MCF 10A (cell line): ENCODE measurements at regions not wholly inside any gene's neighbourhood (a gene's known extent, or its start where the extent isn't known, plus 50 kb on each side); places are given as distances from the start of the nearest gene placed in this dataset. TPM values are rescaled to one million over a fixed set of nuclear protein-coding genes. Genes with fewer than 3 reads are reported as not detected.

Experiments
- BruUV-seq: library from RNA; stranded (reverse); fragments of 400-500 nt; replicated peaks from 2 replicates; lab custom pipeline; 2021; lab: Mats Ljungman, UMichigan
- CTCF ChIA-PET: fragments of 300-600 bp; sonication (Branson Sonifier 250); formaldehyde crosslinking; extraction: SDS; loops from one replicate; lab custom pipeline; 2021; ENCODE audit warnings: antibody characterized with exemption, inconsistent platforms; lab: Yijun Ruan, JAX
- POLR2A ChIA-PET: fragments of 300-600, 350-650 bp; sonication (Branson Sonifier 250); formaldehyde crosslinking; extraction: SDS; loops from one replicate; lab custom pipeline; 2020; ENCODE audit warnings: antibody characterized with exemption, inconsistent platforms; lab: Yijun Ruan, JAX
- DNase-seq: peaks from one replicate; pipeline ENCODE4 v3.0.0-alpha.2; 2018; ENCODE audit not compliant: unreplicated experiment
- H3K27ac Mint-ChIP-seq: one replicate; pipeline ENCODE4 v1.8.0; 2022; ENCODE audit warnings: mild to moderate bottlenecking, low read depth, mixed read lengths; ENCODE audit not compliant: unreplicated experiment
- H3K27me3 Mint-ChIP-seq: one replicate; pipeline ENCODE4 v1.8.0; 2022; ENCODE audit warnings: mixed read lengths; ENCODE audit not compliant: insufficient read depth, unreplicated experiment
- H3K36me3 Mint-ChIP-seq: one replicate; pipeline ENCODE4 v1.8.0; 2022; ENCODE audit warnings: mild to moderate bottlenecking, moderate library complexity, mixed read lengths; ENCODE audit not compliant: insufficient read depth, unreplicated experiment
- H3K4me1 Mint-ChIP-seq: one replicate; pipeline ENCODE4 v1.8.0; 2022; ENCODE audit warnings: mixed read lengths; ENCODE audit not compliant: insufficient read depth, unreplicated experiment
- H3K4me3 Mint-ChIP-seq: one replicate; pipeline ENCODE4 v1.8.0; 2022; ENCODE audit warnings: mild to moderate bottlenecking, moderate library complexity, mixed read lengths; ENCODE audit not compliant: unreplicated experiment
- H3K9me3 Mint-ChIP-seq: one replicate; pipeline ENCODE4 v1.8.0; 2022; ENCODE audit warnings: mixed read lengths; ENCODE audit not compliant: unreplicated experiment
- CTCF ChIP-seq: fragments of 200-600 bp; IDR thresholded peaks from one replicate; pipeline ENCODE4 v1.8.0; 2022; ENCODE audit warnings: antibody characterized with exemption, mild to moderate bottlenecking; ENCODE audit not compliant: unreplicated experiment
- intact Hi-C: fragments of 100-400 bp; cut with micrococcal nuclease; formaldehyde crosslinking; loops from 2 replicates; pipeline ENCODE4 v1.14.1; 2022
- microRNA-seq: library from miRNA; unstranded; fragments of <30 nt; microRNA quantifications from one replicate; pipeline ENCODE4 v1.2.0, GENCODE V29; 2022

GRCh38 chr6:37550191-37550831 lies 50.6 kb upstream of the CCDC167 start:
- H3K27ac Mint-ChIP-seq: no peak overlapping the region
- no peak for TF ChIP-seq CTCF
- ChIA-PET POLR2A (no interaction called here), CTCF (no interaction called here)
- H3K36me3 Mint-ChIP-seq: no peaks in the 10 kb centered on the region
- H3K4me3 Mint-ChIP-seq: no peak overlapping the region
- intact Hi-C loops: no loop called here
- H3K9me3 Mint-ChIP-seq: no peaks in the 10 kb centered on the region
- no peaks in the 10 kb centered on the region for H3K27me3 Mint-ChIP-seq
- peaks cover 13% of the 10 kb centered on the region for H3K4me1 Mint-ChIP-seq
- peak; percentile 63 for DNase-seq
- BruUV-seq: no TSS peak

DNA sequence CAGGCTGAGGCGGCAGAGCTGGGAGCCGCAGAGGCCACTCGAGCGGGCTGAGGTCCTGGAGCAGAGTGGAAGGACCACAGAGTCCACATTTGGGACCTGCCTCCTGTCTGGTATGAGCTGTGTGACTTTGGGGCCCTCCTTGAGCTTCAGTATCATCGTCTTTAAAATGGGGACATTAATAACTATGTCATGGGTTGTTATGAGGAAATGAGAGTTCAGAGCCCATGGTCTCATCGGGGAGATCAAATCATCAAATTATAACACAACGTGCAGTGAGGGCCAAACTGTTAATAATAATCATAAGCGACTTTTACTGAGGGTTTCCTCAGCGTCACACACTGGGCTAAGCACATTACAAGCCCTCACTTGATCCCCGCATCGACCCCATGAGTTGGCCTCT lies 49.9 kb upstream of the CCDC167 start:
- no TSS peak for BruUV-seq
- no peak overlapping the region for H3K27ac Mint-ChIP-seq
- no peak for TF ChIP-seq CTCF
- CTCF ChIA-PET: interaction anchor here (0.6 to 0.7 kb wide), 2 partner anchors 15 to 734 kb away, joined by 3 to 5 read pairs; no protein-coding TSS in a partner anchor
- intact Hi-C loops: no loop called here
- H3K9me3 Mint-ChIP-seq: no peaks in the 10 kb centered on the region
- DNase-seq: no peak
- no peaks in the 10 kb centered on the region for H3K27me3 Mint-ChIP-seq
- no peaks in the 10 kb centered on the region for H3K36me3 Mint-ChIP-seq
- POLR2A ChIA-PET: no interaction called here
- no peak overlapping the region for H3K4me3 Mint-ChIP-seq
- H3K4me1 Mint-ChIP-seq: peaks cover 13% of the 10 kb centered on the region

Small RNA genes lying in the stretch of these regions (microRNA-seq; reads per million reads assigned to microRNA genes)
- not detected for gene MIR4462
